Lung (tissue), 11 donors: ENCODE measurements at regions not wholly inside any gene's neighbourhood (a gene's known extent, or its start where the extent isn't known, plus 50 kb on each side); places are given as distances from the start of the nearest gene placed in this dataset.

Source experiments
- ATAC-seq: fragments of 200-7000 bp; cut with Tn5 transposase; one replicate; pipeline ENCODE4 v1.9.1; 2020; ENCODE audit warnings: moderate number of reproducible peaks; ENCODE audit not compliant: insufficient read depth, low FRiP score
- DNase-seq, 3 donors: peaks; one replicate each; pipeline ENCODE4 v3.0.0-alpha.2; 2013 to 2017
- H3K27ac ChIP-seq, 2 donors: one replicate each; pipeline ENCODE4 v1.5.1; 2013; ENCODE audit warnings: mild to moderate bottlenecking in 2 of 2, moderate library complexity in 2 of 2, control low read depth in 1 of 2, inconsistent platforms in 1 of 2, low read depth in 1 of 2, low read length in 1 of 2
- H3K27me3 ChIP-seq, 3 donors: one replicate each; pipeline ENCODE4 v1.5.1; 2013; ENCODE audit warnings: low read length in 2 of 3; ENCODE audit not compliant: control insufficient read depth in 3 of 3, insufficient read depth in 3 of 3
- H3K36me3 ChIP-seq, 4 donors: one replicate each; pipeline ENCODE4 v1.5.1; 2013; ENCODE audit warnings: low read length in 4 of 4, mild to moderate bottlenecking in 1 of 4, moderate library complexity in 1 of 4; ENCODE audit not compliant: control insufficient read depth in 4 of 4, insufficient read depth in 4 of 4
- H3K4me1 ChIP-seq, 5 donors: one replicate each; pipeline ENCODE4 v1.5.1; 2013; ENCODE audit warnings: low read length in 5 of 5, mild to moderate bottlenecking in 2 of 5, moderate library complexity in 1 of 5; ENCODE audit not compliant: control insufficient read depth in 5 of 5, insufficient read depth in 5 of 5
- H3K4me3 ChIP-seq: one replicate; pipeline ENCODE4 v1.5.1; 2013; ENCODE audit warnings: mild to moderate bottlenecking, control low read depth, moderate library complexity
- H3K9ac ChIP-seq, 2 donors: one replicate each; pipeline ENCODE4 v1.5.1; 2013; ENCODE audit warnings: low read length in 2 of 2, control low read depth in 1 of 2; ENCODE audit not compliant: insufficient read depth in 1 of 2
- H3K9me3 ChIP-seq, 4 donors: one replicate each; pipeline ENCODE4 v1.5.1; 2013; ENCODE audit warnings: low read length in 3 of 4, mild to moderate bottlenecking in 1 of 4, moderate library complexity in 1 of 4; ENCODE audit not compliant: control insufficient read depth in 4 of 4, insufficient read depth in 3 of 4
- WGBS, 2 donors: extraction: QIAGEN DNeasy Blood & Tissue Kit; methylation state at CpG; one replicate each; pipeline ENCODE4 v1.1.7; 2013; 5-methylcytosine and 5-hydroxymethylcytosine counted together
- TF ChIP-seq, protein P1 (sequence below): IDR thresholded peaks from 2 replicates; pipeline ENCODE4 v1.5.1; 2012; ENCODE audit warnings: mild to moderate bottlenecking; ENCODE audit errors: control extremely low read depth, extremely low read depth
- donor health status: control.
- donor health status: control.
- donor health status: Bipolar disorder and iron deficiency.
- donor health status: healthy.
- donor health status: DM: yes; HTN: yes; CAD: no.

DNA sequence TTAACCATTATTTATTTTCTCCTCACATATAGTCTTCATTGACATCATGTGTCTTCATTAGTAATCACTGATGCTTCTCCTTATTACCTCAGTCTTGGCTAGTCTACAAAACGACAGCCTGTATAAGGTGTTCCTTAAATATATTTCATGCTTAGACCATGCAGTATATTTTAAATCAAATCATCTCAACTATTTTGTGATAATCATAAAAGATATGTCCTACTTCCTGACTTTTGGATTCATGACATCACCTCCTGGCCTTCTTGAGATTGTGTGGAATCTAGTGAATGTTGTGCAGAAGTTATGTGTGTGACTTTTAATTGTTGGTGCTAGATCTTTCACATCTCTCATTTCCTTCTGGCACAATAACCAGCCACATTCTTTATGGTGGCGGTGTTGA is 1339.3 kb upstream of the C9orf72 start:
- no peaks in the 10 kb centered on the region for H3K4me1 ChIP-seq
- H3K27ac ChIP-seq: no peak overlapping the region
- WGBS, 2 donors: 83 to 88% methylated on average over 2 of the region's 2 CpGs
- TF ChIP-seq, protein P1, sequence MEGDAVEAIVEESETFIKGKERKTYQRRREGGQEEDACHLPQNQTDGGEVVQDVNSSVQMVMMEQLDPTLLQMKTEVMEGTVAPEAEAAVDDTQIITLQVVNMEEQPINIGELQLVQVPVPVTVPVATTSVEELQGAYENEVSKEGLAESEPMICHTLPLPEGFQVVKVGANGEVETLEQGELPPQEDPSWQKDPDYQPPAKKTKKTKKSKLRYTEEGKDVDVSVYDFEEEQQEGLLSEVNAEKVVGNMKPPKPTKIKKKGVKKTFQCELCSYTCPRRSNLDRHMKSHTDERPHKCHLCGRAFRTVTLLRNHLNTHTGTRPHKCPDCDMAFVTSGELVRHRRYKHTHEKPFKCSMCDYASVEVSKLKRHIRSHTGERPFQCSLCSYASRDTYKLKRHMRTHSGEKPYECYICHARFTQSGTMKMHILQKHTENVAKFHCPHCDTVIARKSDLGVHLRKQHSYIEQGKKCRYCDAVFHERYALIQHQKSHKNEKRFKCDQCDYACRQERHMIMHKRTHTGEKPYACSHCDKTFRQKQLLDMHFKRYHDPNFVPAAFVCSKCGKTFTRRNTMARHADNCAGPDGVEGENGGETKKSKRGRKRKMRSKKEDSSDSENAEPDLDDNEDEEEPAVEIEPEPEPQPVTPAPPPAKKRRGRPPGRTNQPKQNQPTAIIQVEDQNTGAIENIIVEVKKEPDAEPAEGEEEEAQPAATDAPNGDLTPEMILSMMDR: no peak
- H3K27me3 ChIP-seq: no peaks in the 10 kb centered on the region
- no peak for DNase-seq
- no peak overlapping the region for H3K4me3 ChIP-seq
- no peak overlapping the region for H3K9ac ChIP-seq
- no peak for ATAC-seq
- peaks cover 0 to 2% (median 0%) of the 10 kb centered on the region in 4 donors for H3K9me3 ChIP-seq
- no peaks in the 10 kb centered on the region for H3K36me3 ChIP-seq

DNA sequence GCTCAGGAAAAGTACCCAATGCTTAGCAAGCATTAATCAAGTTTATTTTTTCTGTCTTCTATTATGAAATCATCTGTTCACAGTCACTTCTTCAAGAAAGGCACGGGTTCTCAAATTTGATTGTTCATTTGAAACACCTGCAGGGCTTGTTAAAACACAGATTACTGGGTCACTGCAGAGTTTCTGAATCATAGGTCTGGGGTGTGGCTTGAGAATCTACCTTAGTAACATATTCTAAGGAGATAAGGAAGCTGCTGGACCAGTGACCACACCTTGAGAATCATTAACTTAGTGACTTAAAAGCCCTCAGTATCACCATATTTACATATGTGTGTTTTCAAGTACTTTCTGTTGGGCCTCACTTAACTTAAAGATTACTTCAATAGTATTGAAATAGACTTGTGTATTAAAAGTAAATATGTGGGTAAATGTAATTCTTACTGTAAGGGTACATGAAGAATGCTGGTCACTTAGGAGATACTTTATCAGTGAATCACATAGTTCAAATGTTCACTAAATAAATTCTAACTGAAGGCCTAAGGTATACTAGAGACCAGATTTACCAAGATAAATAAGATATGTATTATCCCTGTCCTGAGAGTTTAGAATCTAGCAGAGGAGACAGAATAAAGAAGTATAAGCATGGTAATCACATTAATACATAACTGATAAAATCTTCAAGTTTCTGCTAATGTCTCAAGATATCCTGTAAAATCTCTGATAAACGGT is 1342.1 kb upstream of the C9orf72 start:
- peaks cover 0 to 2% (median 0%) of the 10 kb centered on the region in 4 donors for H3K9me3 ChIP-seq
- TF ChIP-seq, protein P1: no peak
- peak in 1 of 3 donors; percentile 13 for DNase-seq
- no peak overlapping the region for H3K27ac ChIP-seq
- no peaks in the 10 kb centered on the region for H3K4me1 ChIP-seq
- ATAC-seq: no peak
- H3K4me3 ChIP-seq: no peak overlapping the region
- H3K27me3 ChIP-seq: no peaks in the 10 kb centered on the region
- WGBS, 2 donors: 66 to 75% methylated on average over 2 of the region's 2 CpGs
- no peak overlapping the region for H3K9ac ChIP-seq
- H3K36me3 ChIP-seq: no peaks in the 10 kb centered on the region

- Histone ChIP-seq H3K4me1 (no peaks in the 10 kb centered on the region), H3K27me3 (no peaks in the 10 kb centered on the region), H3K9ac (no peak overlapping the region), H3K4me3 (no peak overlapping the region), H3K27ac (no peak overlapping the region), H3K9me3 (peaks cover 0 to 2% (median 0%) of the 10 kb centered on the region in 4 donors), H3K36me3 (no peaks in the 10 kb centered on the region)
- no peak for ATAC-seq
- DNase-seq: no peak
- WGBS, 2 donors: 76 to 80% methylated on average over 3 of the region's 3 CpGs
- TF ChIP-seq, protein P1: no peak
These were observed 1343.1 kb upstream of the C9orf72 start for GRCh38 chr9:28916348-28916747.
